ENCODE measurements at regions not wholly inside any gene's neighbourhood (a gene's known extent, or its start where the extent isn't known, plus 50 kb on each side); places are given as distances from the start of the nearest gene placed in this dataset.
"Not testable (repeated sequence)": the region's sequence is repeated elsewhere in the genome, so short reads cannot be mapped to it uniquely, and the experiment has no call there.

- DNase-seq, result peak; percentile 45
These were observed 255.8 kb downstream of the GOLGA6L6 start for GRCh38 chr15:20285696-20286300.

- DNase-seq, result peak; percentile 41
These were observed 256.6 kb downstream of the GOLGA6L6 start for GRCh38 chr15:20284891-20285535.

- not testable (repeated sequence) for DNase-seq
These were observed 257.9 kb downstream of the GOLGA6L6 start for GRCh38 chr15:20283651-20284050.

GRCh38 chr15:20282491-20282943 is 259.1 kb downstream of the GOLGA6L6 start:
- DNase-seq, result peak; percentile 58

- DNase-seq, result not testable (repeated sequence)
These were observed 259.9 kb downstream of the GOLGA6L6 start for GRCh38 chr15:20281567-20282275.

GRCh38 chr15:20280933-20281463 is 260.6 kb downstream of the GOLGA6L6 start:
- DNase-seq, result peak; percentile 64

GRCh38 chr15:20280141-20280932 is 261.3 kb downstream of the GOLGA6L6 start:
- not testable (repeated sequence) for DNase-seq

- not testable (repeated sequence) for DNase-seq
These were observed 262.5 kb downstream of the GOLGA6L6 start for GRCh38 chr15:20279056-20279455.

- not testable (repeated sequence) for DNase-seq
These were observed 263.2 kb downstream of the GOLGA6L6 start for GRCh38 chr15:20278376-20278775.

- not testable (repeated sequence) for DNase-seq
These were observed 264.1 kb downstream of the GOLGA6L6 start for GRCh38 chr15:20277451-20277850.

GRCh38 chr15:20276312-20277114 is 265.1 kb downstream of the GOLGA6L6 start:
- peak; percentile 60 for DNase-seq

- not testable (repeated sequence) for DNase-seq
These were observed 266.1 kb downstream of the GOLGA6L6 start for GRCh38 chr15:20275373-20275967.

- no peak for DNase-seq
These were observed 269.0 kb downstream of the GOLGA6L6 start for GRCh38 chr15:20272422-20273184.

GRCh38 chr15:20271647-20272046 is 270.0 kb downstream of the GOLGA6L6 start:
- no peak for DNase-seq

- DNase-seq, result not testable (repeated sequence)
These were observed 271.6 kb downstream of the GOLGA6L6 start for GRCh38 chr15:20269956-20270355.

- DNase-seq, result not testable (repeated sequence)
These were observed 273.6 kb downstream of the GOLGA6L6 start for GRCh38 chr15:20267996-20268395.

- not testable (repeated sequence) for DNase-seq
These were observed 274.4 kb downstream of the GOLGA6L6 start for GRCh38 chr15:20267051-20267730.

- DNase-seq, result not testable (repeated sequence)
These were observed 275.9 kb downstream of the GOLGA6L6 start for GRCh38 chr15:20265710-20266109.

GRCh38 chr15:20261321-20262280 is 280.0 kb downstream of the GOLGA6L6 start:
- not testable (repeated sequence) for DNase-seq

Data from islet precursor cell (in vitro differentiated cells).